ENCODE measurements at regions not wholly inside any gene's neighbourhood (a gene's known extent, or its start where the extent isn't known, plus 50 kb on each side); places are given as distances from the start of the nearest gene placed in this dataset.
"Not testable (repeated sequence)": the region's sequence is repeated elsewhere in the genome, so short reads cannot be mapped to it uniquely, and the experiment has no call there.

- no peaks in the 10 kb centered on the region for H3K9me3 Mint-ChIP-seq
- H3K27ac Mint-ChIP-seq: no peak overlapping the region
- H3K4me1 Mint-ChIP-seq (ENCODE audit: low read depth): no peaks in the 10 kb centered on the region
- no peaks in the 10 kb centered on the region for H3K36me3 Mint-ChIP-seq (ENCODE audit: low read depth)
- H3K27me3 Mint-ChIP-seq (ENCODE audit: low read depth): no peaks in the 10 kb centered on the region
- no peak overlapping the region for H3K4me3 Mint-ChIP-seq
Measured at GRCh38 chr4:170399581-170400293, 310.0 kb upstream of the AADAT start.

GRCh38 chr4:170398218-170398617 lies 308.5 kb upstream of the AADAT start:
- Mint-ChIP-seq H3K36me3 (ENCODE audit: low read depth) (no peaks in the 10 kb centered on the region), H3K4me3 (no peak overlapping the region), H3K9me3 (no peaks in the 10 kb centered on the region), H3K4me1 (ENCODE audit: low read depth) (no peaks in the 10 kb centered on the region), H3K27me3 (ENCODE audit: low read depth) (no peaks in the 10 kb centered on the region), H3K27ac (no peak overlapping the region)

- Mint-ChIP-seq H3K4me3 (no peak overlapping the region), H3K27ac (no peak overlapping the region), H3K36me3 (ENCODE audit: low read depth) (no peaks in the 10 kb centered on the region), H3K27me3 (ENCODE audit: low read depth) (no peaks in the 10 kb centered on the region), H3K4me1 (ENCODE audit: low read depth) (no peaks in the 10 kb centered on the region), H3K9me3 (no peaks in the 10 kb centered on the region)
Measured at GRCh38 chr4:170395773-170396172, 306.0 kb upstream of the AADAT start.

- Mint-ChIP-seq H3K9me3 (no peaks in the 10 kb centered on the region), H3K4me3 (no peak overlapping the region), H3K4me1 (ENCODE audit: low read depth) (no peaks in the 10 kb centered on the region), H3K27me3 (ENCODE audit: low read depth) (no peaks in the 10 kb centered on the region), H3K27ac (no peak overlapping the region), H3K36me3 (ENCODE audit: low read depth) (no peaks in the 10 kb centered on the region)
Measured at GRCh38 chr4:170391066-170391740, 301.4 kb upstream of the AADAT start.

GRCh38 chr4:170389411-170389810 lies 299.7 kb upstream of the AADAT start:
- no peaks in the 10 kb centered on the region for H3K27me3 Mint-ChIP-seq (ENCODE audit: low read depth)
- H3K4me3 Mint-ChIP-seq: no peak overlapping the region
- H3K36me3 Mint-ChIP-seq (ENCODE audit: low read depth): no peaks in the 10 kb centered on the region
- H3K9me3 Mint-ChIP-seq: no peaks in the 10 kb centered on the region
- no peaks in the 10 kb centered on the region for H3K4me1 Mint-ChIP-seq (ENCODE audit: low read depth)
- H3K27ac Mint-ChIP-seq: no peak overlapping the region

- Mint-ChIP-seq H3K36me3 (ENCODE audit: low read depth) (no peaks in the 10 kb centered on the region), H3K27ac (no peak overlapping the region), H3K27me3 (ENCODE audit: low read depth) (no peaks in the 10 kb centered on the region), H3K4me1 (ENCODE audit: low read depth) (no peaks in the 10 kb centered on the region), H3K9me3 (peaks cover 7% of the 10 kb centered on the region), H3K4me3 (no peak overlapping the region)
Measured at GRCh38 chr4:170388255-170388654, 298.5 kb upstream of the AADAT start.

- H3K9me3 Mint-ChIP-seq: peaks cover 8% of the 10 kb centered on the region
- no peaks in the 10 kb centered on the region for H3K36me3 Mint-ChIP-seq (ENCODE audit: low read depth)
- H3K4me1 Mint-ChIP-seq (ENCODE audit: low read depth): no peaks in the 10 kb centered on the region
- no peaks in the 10 kb centered on the region for H3K27me3 Mint-ChIP-seq (ENCODE audit: low read depth)
- no peak overlapping the region for H3K4me3 Mint-ChIP-seq
- no peak overlapping the region for H3K27ac Mint-ChIP-seq
Measured at GRCh38 chr4:170386971-170387370, 297.2 kb upstream of the AADAT start.

GRCh38 chr4:170386511-170386910 lies 296.8 kb upstream of the AADAT start:
- Mint-ChIP-seq H3K4me1 (ENCODE audit: low read depth) (no peaks in the 10 kb centered on the region), H3K4me3 (no peak overlapping the region), H3K27ac (no peak overlapping the region), H3K27me3 (ENCODE audit: low read depth) (no peaks in the 10 kb centered on the region), H3K36me3 (ENCODE audit: low read depth) (no peaks in the 10 kb centered on the region), H3K9me3 (peaks cover 12% of the 10 kb centered on the region)

- no peaks in the 10 kb centered on the region for H3K9me3 Mint-ChIP-seq
- no peaks in the 10 kb centered on the region for H3K27me3 Mint-ChIP-seq (ENCODE audit: low read depth)
- no peaks in the 10 kb centered on the region for H3K36me3 Mint-ChIP-seq (ENCODE audit: low read depth)
- no peak overlapping the region for H3K4me3 Mint-ChIP-seq
- H3K4me1 Mint-ChIP-seq (ENCODE audit: low read depth): no peaks in the 10 kb centered on the region
- no peak overlapping the region for H3K27ac Mint-ChIP-seq
Measured at GRCh38 chr4:170374770-170375169, 285.0 kb upstream of the AADAT start.

GRCh38 chr4:170348945-170349344 lies 259.2 kb upstream of the AADAT start:
- Mint-ChIP-seq H3K36me3 (ENCODE audit: low read depth) (no peaks in the 10 kb centered on the region), H3K27ac (no peak overlapping the region), H3K9me3 (peaks cover 6% of the 10 kb centered on the region), H3K27me3 (ENCODE audit: low read depth) (no peaks in the 10 kb centered on the region), H3K4me1 (ENCODE audit: low read depth) (no peaks in the 10 kb centered on the region), H3K4me3 (no peak overlapping the region)

GRCh38 chr4:170347191-170347590 lies 257.4 kb upstream of the AADAT start:
- not testable (repeated sequence) for H3K27ac Mint-ChIP-seq; H3K4me3 Mint-ChIP-seq; H3K4me1 Mint-ChIP-seq (ENCODE audit: low read depth); H3K9me3 Mint-ChIP-seq; H3K36me3 Mint-ChIP-seq (ENCODE audit: low read depth); H3K27me3 Mint-ChIP-seq (ENCODE audit: low read depth)

- peaks cover 3% of the 10 kb centered on the region for H3K9me3 Mint-ChIP-seq
- H3K4me1 Mint-ChIP-seq (ENCODE audit: low read depth): no peaks in the 10 kb centered on the region
- no peak overlapping the region for H3K27ac Mint-ChIP-seq
- no peak overlapping the region for H3K4me3 Mint-ChIP-seq
- no peaks in the 10 kb centered on the region for H3K27me3 Mint-ChIP-seq (ENCODE audit: low read depth)
- no peaks in the 10 kb centered on the region for H3K36me3 Mint-ChIP-seq (ENCODE audit: low read depth)
Measured at GRCh38 chr4:170339522-170339921, 249.8 kb upstream of the AADAT start.

GRCh38 chr4:170336238-170336775 lies 246.6 kb upstream of the AADAT start:
- H3K4me3 Mint-ChIP-seq: no peak overlapping the region
- no peaks in the 10 kb centered on the region for H3K27me3 Mint-ChIP-seq (ENCODE audit: low read depth)
- no peaks in the 10 kb centered on the region for H3K4me1 Mint-ChIP-seq (ENCODE audit: low read depth)
- peaks cover 3% of the 10 kb centered on the region for H3K9me3 Mint-ChIP-seq
- H3K36me3 Mint-ChIP-seq (ENCODE audit: low read depth): no peaks in the 10 kb centered on the region
- H3K27ac Mint-ChIP-seq: no peak overlapping the region

- no peaks in the 10 kb centered on the region for H3K4me1 Mint-ChIP-seq (ENCODE audit: low read depth)
- no peaks in the 10 kb centered on the region for H3K36me3 Mint-ChIP-seq (ENCODE audit: low read depth)
- H3K27me3 Mint-ChIP-seq (ENCODE audit: low read depth): no peaks in the 10 kb centered on the region
- H3K9me3 Mint-ChIP-seq: peaks cover 21% of the 10 kb centered on the region
- H3K4me3 Mint-ChIP-seq: no peak overlapping the region
- no peak overlapping the region for H3K27ac Mint-ChIP-seq
Measured at GRCh38 chr4:170325599-170325998, 235.8 kb upstream of the AADAT start.

- H3K36me3 Mint-ChIP-seq (ENCODE audit: low read depth): no peaks in the 10 kb centered on the region
- H3K4me3 Mint-ChIP-seq: no peak overlapping the region
- peaks cover 21% of the 10 kb centered on the region for H3K9me3 Mint-ChIP-seq
- no peaks in the 10 kb centered on the region for H3K27me3 Mint-ChIP-seq (ENCODE audit: low read depth)
- no peaks in the 10 kb centered on the region for H3K4me1 Mint-ChIP-seq (ENCODE audit: low read depth)
- H3K27ac Mint-ChIP-seq: no peak overlapping the region
Measured at GRCh38 chr4:170323623-170324022, 233.9 kb upstream of the AADAT start.

Data from T-helper 1 cell treated with Interleukin-12 subunit alpha and Interleukin-12 subunit beta and Interleukin-4 antibody, amounts not matched to agents 30 μg/mL and 1 μg/mL, for 36 hours (primary cell).